ENCODE measurements at regions not wholly inside any gene's neighbourhood (a gene's known extent, or its start where the extent isn't known, plus 50 kb on each side); places are given as distances from the start of the nearest gene placed in this dataset.
A peak's percentile ranks its signal among the peaks of the same experiment; 100 is the strongest.

DNA sequence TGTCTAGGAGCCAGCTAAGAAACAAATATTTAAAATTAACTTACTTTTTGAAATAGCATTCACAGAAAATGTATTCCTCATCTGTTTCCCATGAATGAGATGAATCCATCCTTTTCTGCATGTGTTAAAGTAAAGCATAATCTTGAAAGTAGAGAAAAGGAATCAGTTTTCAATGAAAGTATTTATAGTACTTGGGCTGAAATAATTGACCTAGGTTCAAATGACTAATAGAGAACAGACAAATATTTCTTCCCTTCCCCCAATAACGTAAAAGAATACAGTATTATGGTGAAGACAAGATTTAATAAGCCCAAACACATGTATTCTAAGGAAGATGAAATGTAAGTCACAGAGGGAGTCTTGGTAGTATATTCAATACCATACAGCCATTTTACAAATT is 403.5 kb downstream of the ZNF608 start:
- Histone ChIP-seq H3K27ac (peak overlapping the region; percentile 57), H3K36me3 (replicated peaks) (no peaks in the 10 kb centered on the region), H3K4me3 (ENCODE audit: low read depth, low read length) (no peak overlapping the region), H3K27me3 (replicated peaks) (no peaks in the 10 kb centered on the region)
- in situ Hi-C loops (cut with HindIII; ENCODE audit: low pct_ligation_motif_present, low sequenced_read_pairs): no loop called here
- DNase-seq: no peak
- TF ChIP-seq, protein P1, sequence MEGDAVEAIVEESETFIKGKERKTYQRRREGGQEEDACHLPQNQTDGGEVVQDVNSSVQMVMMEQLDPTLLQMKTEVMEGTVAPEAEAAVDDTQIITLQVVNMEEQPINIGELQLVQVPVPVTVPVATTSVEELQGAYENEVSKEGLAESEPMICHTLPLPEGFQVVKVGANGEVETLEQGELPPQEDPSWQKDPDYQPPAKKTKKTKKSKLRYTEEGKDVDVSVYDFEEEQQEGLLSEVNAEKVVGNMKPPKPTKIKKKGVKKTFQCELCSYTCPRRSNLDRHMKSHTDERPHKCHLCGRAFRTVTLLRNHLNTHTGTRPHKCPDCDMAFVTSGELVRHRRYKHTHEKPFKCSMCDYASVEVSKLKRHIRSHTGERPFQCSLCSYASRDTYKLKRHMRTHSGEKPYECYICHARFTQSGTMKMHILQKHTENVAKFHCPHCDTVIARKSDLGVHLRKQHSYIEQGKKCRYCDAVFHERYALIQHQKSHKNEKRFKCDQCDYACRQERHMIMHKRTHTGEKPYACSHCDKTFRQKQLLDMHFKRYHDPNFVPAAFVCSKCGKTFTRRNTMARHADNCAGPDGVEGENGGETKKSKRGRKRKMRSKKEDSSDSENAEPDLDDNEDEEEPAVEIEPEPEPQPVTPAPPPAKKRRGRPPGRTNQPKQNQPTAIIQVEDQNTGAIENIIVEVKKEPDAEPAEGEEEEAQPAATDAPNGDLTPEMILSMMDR (IDR thresholded peaks at IDR 0.05; ENCODE audit: low read depth, low read length, missing control alignments): no peak

DNA sequence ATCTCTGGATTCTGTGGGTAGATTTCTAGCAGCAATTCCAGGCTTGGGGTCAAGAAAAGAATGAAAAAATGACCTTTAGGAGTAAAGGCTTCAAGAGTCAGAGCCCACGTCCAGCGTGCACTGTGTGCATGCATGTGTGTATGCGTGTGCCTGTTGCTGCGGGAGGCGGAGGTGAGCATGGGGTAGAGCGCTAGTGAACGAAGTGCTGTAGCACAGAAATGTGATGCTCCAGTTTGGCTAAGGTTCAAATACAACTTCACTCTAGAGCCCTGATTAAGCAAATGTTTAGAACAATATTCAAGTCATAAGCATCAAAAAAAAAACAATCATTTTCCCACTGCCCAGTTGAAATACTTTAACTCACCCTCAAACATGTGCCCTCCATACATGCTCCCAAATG is 403.9 kb downstream of the ZNF608 start:
- Histone ChIP-seq H3K4me3 (ENCODE audit: low read depth, low read length) (no peak overlapping the region), H3K27ac (peak overlapping the region; percentile 57), H3K27me3 (replicated peaks) (no peaks in the 10 kb centered on the region), H3K36me3 (replicated peaks) (no peaks in the 10 kb centered on the region)
- TF ChIP-seq, protein P1 (IDR thresholded peaks at IDR 0.05; ENCODE audit: low read depth, low read length, missing control alignments): no peak
- DNase-seq: no peak
- in situ Hi-C loops (cut with HindIII; ENCODE audit: low pct_ligation_motif_present, low sequenced_read_pairs): no loop called here

DNA sequence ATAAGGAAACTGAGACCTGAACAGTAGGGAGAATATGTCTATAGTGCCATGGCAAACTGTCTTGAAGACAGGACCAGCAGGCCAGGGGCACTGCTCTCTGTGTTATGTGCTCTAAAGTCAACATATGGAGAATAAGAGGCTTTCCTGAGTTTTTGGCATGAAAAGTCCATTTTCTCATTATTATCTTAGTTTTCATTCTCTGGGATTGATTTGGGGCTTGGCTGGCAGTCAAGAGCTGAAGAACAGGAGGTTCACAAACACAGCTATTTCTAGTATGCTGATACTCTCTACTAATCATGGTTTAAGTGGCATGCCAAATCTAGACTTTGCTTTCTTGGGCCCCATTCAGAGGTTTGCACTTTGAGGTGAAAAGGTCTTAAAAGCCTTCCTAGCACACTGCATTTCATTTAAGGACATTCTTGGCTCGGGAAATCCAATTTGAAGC is 404.4 kb downstream of the ZNF608 start:
- H3K4me3 ChIP-seq (ENCODE audit: low read depth, low read length): no peak overlapping the region
- TF ChIP-seq, protein P1 (IDR thresholded peaks at IDR 0.05; ENCODE audit: low read depth, low read length, missing control alignments): no peak
- peak; percentile 34 for DNase-seq
- H3K36me3 ChIP-seq (replicated peaks): no peaks in the 10 kb centered on the region
- no peaks in the 10 kb centered on the region for H3K27me3 ChIP-seq (replicated peaks)
- in situ Hi-C loops (cut with HindIII; ENCODE audit: low pct_ligation_motif_present, low sequenced_read_pairs): no loop called here
- no peak overlapping the region for H3K27ac ChIP-seq

DNA sequence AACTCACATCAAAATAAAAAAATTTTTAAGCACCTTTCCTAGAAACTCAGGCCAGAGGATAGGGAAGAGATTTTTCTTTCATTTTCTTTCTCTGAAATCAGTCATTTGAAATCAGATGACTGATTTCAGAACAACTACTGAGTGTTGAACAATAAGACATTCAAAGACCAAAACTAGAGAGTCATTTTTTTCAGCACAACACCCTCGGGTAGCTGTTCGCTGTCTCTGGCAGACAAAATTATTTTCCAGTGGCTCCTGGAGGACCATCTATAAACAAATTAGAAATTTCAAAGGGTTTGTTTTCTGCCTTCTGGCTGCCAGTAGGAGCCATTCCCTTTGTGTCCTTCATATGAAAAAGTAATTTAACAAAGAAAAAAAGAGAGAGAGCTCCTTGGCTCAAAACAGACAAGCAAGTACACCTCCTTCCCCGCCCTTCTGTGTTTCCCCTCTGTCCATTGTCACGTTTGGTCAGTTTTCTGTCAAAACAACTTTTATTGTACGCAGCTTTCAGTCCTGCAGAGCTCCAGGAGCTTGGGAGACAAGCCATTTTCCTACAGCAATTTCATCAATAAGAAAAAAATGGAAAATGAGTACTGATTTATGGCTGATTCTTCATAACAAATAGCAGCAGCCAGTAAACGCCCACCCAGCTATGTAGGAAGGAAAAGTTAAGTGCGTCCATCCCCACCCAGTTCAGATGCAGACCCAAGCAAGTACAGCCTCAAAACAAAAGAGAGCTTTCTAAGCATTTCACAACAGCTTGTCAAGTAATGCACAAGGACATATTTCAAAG is 405.2 kb downstream of the ZNF608 start:
- H3K27ac ChIP-seq: no peak overlapping the region

DNA sequence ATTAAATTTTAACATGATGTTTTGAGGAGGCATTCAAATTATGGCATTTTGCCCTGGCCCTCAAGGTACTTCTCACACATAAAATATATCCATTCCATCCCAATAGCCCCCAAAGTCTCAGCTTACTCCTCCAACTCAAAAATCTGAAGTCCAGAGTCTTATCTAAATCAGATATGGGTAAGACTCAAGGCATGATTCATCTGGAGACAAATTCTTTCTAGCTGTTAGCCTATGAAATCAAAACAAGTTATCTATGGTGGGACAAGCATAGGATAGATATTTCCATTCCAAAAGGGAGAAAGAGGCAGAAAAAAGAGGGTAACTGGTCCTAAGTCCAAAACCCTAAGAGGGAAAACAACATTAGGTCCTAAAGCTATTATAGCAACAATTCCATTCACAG is 408.4 kb downstream of the ZNF608 start:
- TF ChIP-seq, protein P1 (IDR thresholded peaks at IDR 0.05; ENCODE audit: low read depth, low read length, missing control alignments): no peak
- Histone ChIP-seq H3K36me3 (replicated peaks) (no peaks in the 10 kb centered on the region), H3K27me3 (replicated peaks) (no peaks in the 10 kb centered on the region), H3K27ac (no peak overlapping the region), H3K4me3 (ENCODE audit: low read depth, low read length) (no peak overlapping the region)
- in situ Hi-C loops (cut with HindIII; ENCODE audit: low pct_ligation_motif_present, low sequenced_read_pairs): no loop called here
- peak; percentile 20 for DNase-seq

More for the DNA sequence above, 405.2 kb downstream of the ZNF608 start:
- Histone ChIP-seq H3K27me3 (replicated peaks) (no peaks in the 10 kb centered on the region), H3K36me3 (replicated peaks) (no peaks in the 10 kb centered on the region), H3K4me3 (ENCODE audit: low read depth, low read length) (no peak overlapping the region)
- TF ChIP-seq, protein P1 (IDR thresholded peaks at IDR 0.05; ENCODE audit: low read depth, low read length, missing control alignments): no peak
- no peak for DNase-seq
- in situ Hi-C loops (cut with HindIII; ENCODE audit: low pct_ligation_motif_present, low sequenced_read_pairs): no loop called here
